MCF 10A (cell line): ENCODE measurements at regions not wholly inside any gene's neighbourhood (a gene's known extent, or its start where the extent isn't known, plus 50 kb on each side); places are given as distances from the start of the nearest gene placed in this dataset.

ENCODE experiments used
- BruUV-seq: library from RNA; stranded (reverse); fragments of 400-500 nt; replicated peaks from 2 replicates; lab custom pipeline; 2021; lab: Mats Ljungman, UMichigan
- CTCF ChIA-PET: fragments of 300-600 bp; sonication (Branson Sonifier 250); formaldehyde crosslinking; extraction: SDS; loops from one replicate; lab custom pipeline; 2021; ENCODE audit warnings: antibody characterized with exemption, inconsistent platforms; lab: Yijun Ruan, JAX
- POLR2A ChIA-PET: fragments of 300-600, 350-650 bp; sonication (Branson Sonifier 250); formaldehyde crosslinking; extraction: SDS; loops from one replicate; lab custom pipeline; 2020; ENCODE audit warnings: antibody characterized with exemption, inconsistent platforms; lab: Yijun Ruan, JAX
- DNase-seq: peaks from one replicate; pipeline ENCODE4 v3.0.0-alpha.2; 2018; ENCODE audit not compliant: unreplicated experiment
- H3K27ac Mint-ChIP-seq: one replicate; pipeline ENCODE4 v1.8.0; 2022; ENCODE audit warnings: mild to moderate bottlenecking, low read depth, mixed read lengths; ENCODE audit not compliant: unreplicated experiment
- H3K27me3 Mint-ChIP-seq: one replicate; pipeline ENCODE4 v1.8.0; 2022; ENCODE audit warnings: mixed read lengths; ENCODE audit not compliant: insufficient read depth, unreplicated experiment
- H3K36me3 Mint-ChIP-seq: one replicate; pipeline ENCODE4 v1.8.0; 2022; ENCODE audit warnings: mild to moderate bottlenecking, moderate library complexity, mixed read lengths; ENCODE audit not compliant: insufficient read depth, unreplicated experiment
- H3K4me1 Mint-ChIP-seq: one replicate; pipeline ENCODE4 v1.8.0; 2022; ENCODE audit warnings: mixed read lengths; ENCODE audit not compliant: insufficient read depth, unreplicated experiment
- H3K4me3 Mint-ChIP-seq: one replicate; pipeline ENCODE4 v1.8.0; 2022; ENCODE audit warnings: mild to moderate bottlenecking, moderate library complexity, mixed read lengths; ENCODE audit not compliant: unreplicated experiment
- H3K9me3 Mint-ChIP-seq: one replicate; pipeline ENCODE4 v1.8.0; 2022; ENCODE audit warnings: mixed read lengths; ENCODE audit not compliant: unreplicated experiment
- CTCF ChIP-seq: fragments of 200-600 bp; IDR thresholded peaks from one replicate; pipeline ENCODE4 v1.8.0; 2022; ENCODE audit warnings: antibody characterized with exemption, mild to moderate bottlenecking; ENCODE audit not compliant: unreplicated experiment
- intact Hi-C: fragments of 100-400 bp; cut with micrococcal nuclease; formaldehyde crosslinking; loops from 2 replicates; pipeline ENCODE4 v1.14.1; 2022

- POLR2A ChIA-PET: no interaction called here
- H3K27ac Mint-ChIP-seq: no peak overlapping the region
- H3K9me3 Mint-ChIP-seq: no peaks in the 10 kb centered on the region
Measured at GRCh38 chr15:91473894-91474545, 374.0 kb downstream of the SV2B start.

GRCh38 chr15:91476861-91477260 is 376.6 kb upstream of the SLCO3A1 start:
- POLR2A ChIA-PET: interaction anchor here (1.3 kb wide), 1 partner anchor 20 kb away, joined by 4 read pairs; no protein-coding TSS in a partner anchor
- intact Hi-C loops: no loop called here

More at GRCh38 chr15:91473894-91474545, 374.0 kb downstream of the SV2B start:
- no peaks in the 10 kb centered on the region for H3K4me1 Mint-ChIP-seq
- no peaks in the 10 kb centered on the region for H3K27me3 Mint-ChIP-seq
- BruUV-seq: no TSS peak
- no peaks in the 10 kb centered on the region for H3K36me3 Mint-ChIP-seq
- H3K4me3 Mint-ChIP-seq: no peak overlapping the region
- peak; percentile 17 for DNase-seq
- CTCF ChIA-PET: no interaction called here
- intact Hi-C loops: no loop called here
- no peak for TF ChIP-seq CTCF

GRCh38 chr15:91478717-91479191 is 374.8 kb upstream of the SLCO3A1 start:
- POLR2A ChIA-PET: no interaction called here
- Mint-ChIP-seq H3K27me3 (no peaks in the 10 kb centered on the region), H3K27ac (no peak overlapping the region), H3K36me3 (no peaks in the 10 kb centered on the region), H3K4me1 (no peaks in the 10 kb centered on the region), H3K9me3 (no peaks in the 10 kb centered on the region), H3K4me3 (no peak overlapping the region)
- no peak for TF ChIP-seq CTCF
- CTCF ChIA-PET: interaction anchor here (1.1 kb wide), 1 partner anchor 253 kb away, joined by 3 read pairs; no protein-coding TSS in a partner anchor
- BruUV-seq: no TSS peak
- intact Hi-C loops: no loop called here
- no peak for DNase-seq

More at GRCh38 chr15:91476861-91477260, 376.6 kb upstream of the SLCO3A1 start:
- CTCF ChIA-PET: interaction anchor here (0.9 kb wide), 1 partner anchor 9 kb away, joined by 3 read pairs; no protein-coding TSS in a partner anchor
- no peak overlapping the region for H3K27ac Mint-ChIP-seq
- H3K4me1 Mint-ChIP-seq: no peaks in the 10 kb centered on the region
- DNase-seq: no peak
- no peaks in the 10 kb centered on the region for H3K27me3 Mint-ChIP-seq
- no peaks in the 10 kb centered on the region for H3K9me3 Mint-ChIP-seq
- BruUV-seq: no TSS peak
- no peaks in the 10 kb centered on the region for H3K36me3 Mint-ChIP-seq
- TF ChIP-seq CTCF: no peak
- H3K4me3 Mint-ChIP-seq: no peak overlapping the region

- Mint-ChIP-seq H3K27me3 (no peaks in the 10 kb centered on the region), H3K27ac (no peak overlapping the region), H3K4me1 (no peaks in the 10 kb centered on the region), H3K36me3 (no peaks in the 10 kb centered on the region), H3K4me3 (no peak overlapping the region), H3K9me3 (no peaks in the 10 kb centered on the region)
- CTCF ChIA-PET: no interaction called here
- POLR2A ChIA-PET: interaction anchor here (1.1 kb wide), 1 partner anchor 16 kb away, joined by 3 read pairs; no protein-coding TSS in a partner anchor
- BruUV-seq: no TSS peak
- no peak for DNase-seq
- intact Hi-C loops: no loop called here
- no peak for TF ChIP-seq CTCF
Measured at GRCh38 chr15:91480426-91480825, 373.1 kb upstream of the SLCO3A1 start.
